LNCaP clone FGC (cell line): ENCODE measurements at regions not wholly inside any gene's neighbourhood (a gene's known extent, or its start where the extent isn't known, plus 50 kb on each side); places are given as distances from the start of the nearest gene placed in this dataset.
"Not testable (repeated sequence)": the region's sequence is repeated elsewhere in the genome, so short reads cannot be mapped to it uniquely, and the experiment has no call there.

Experiments used
- DNase-seq: peaks from one replicate; pipeline ENCODE4 v3.0.0-alpha.2; 2011; ENCODE audit warnings: low read depth
- H3K4me3 ChIP-seq: 2 replicates; pipeline ENCODE4 v1.5.1; 2011; ENCODE audit warnings: mild to moderate bottlenecking, low read depth, low read length, control low read depth
- CTCF ChIP-seq: IDR thresholded peaks from 2 replicates; pipeline ENCODE4 v1.5.1; 2012; ENCODE audit warnings: mild to moderate bottlenecking; ENCODE audit not compliant: control insufficient read depth, insufficient read depth; ENCODE audit errors: extremely low read depth

GRCh38 chr5:174798551-174798951 is 74.2 kb downstream of the MSX2 start:
- no peak for DNase-seq
- TF ChIP-seq CTCF, result no peak
- H3K4me3 ChIP-seq, result no peak overlapping the region

DNA sequence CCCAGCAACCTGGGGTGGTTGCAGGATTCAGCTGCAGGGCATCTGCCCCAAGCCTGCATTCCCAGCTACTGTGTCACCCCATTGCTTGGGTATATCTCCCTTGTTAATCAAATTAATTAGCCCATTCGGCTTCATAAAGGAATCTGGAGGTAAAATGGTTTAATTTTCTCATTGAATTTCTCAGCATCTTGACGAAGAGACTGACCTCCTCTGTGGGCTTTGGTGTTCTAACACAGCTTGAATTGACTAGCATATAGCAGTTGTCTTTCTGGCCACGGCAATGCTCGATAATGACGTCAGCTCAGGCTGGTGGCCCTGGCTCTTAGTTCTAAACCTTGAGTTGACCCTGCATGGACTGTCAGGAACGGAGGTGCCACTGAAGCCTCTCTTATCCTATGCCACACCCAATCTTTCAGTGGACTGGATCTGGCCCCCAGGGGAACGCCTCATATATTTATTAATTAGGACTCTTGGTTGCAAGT is 72.4 kb downstream of the MSX2 start:
- H3K4me3 ChIP-seq, result no peak overlapping the region
- DNase-seq, result no peak
- no peak for TF ChIP-seq CTCF

GRCh38 chr5:174794931-174795672 is 70.7 kb downstream of the MSX2 start:
- DNase-seq, result no peak
- TF ChIP-seq CTCF, result no peak
- H3K4me3 ChIP-seq, result no peak overlapping the region

- peak; percentile 92 for TF ChIP-seq CTCF
- no peak for DNase-seq
- H3K4me3 ChIP-seq, result no peak overlapping the region
Observed at GRCh38 chr5:174793684-174794328, 69.4 kb downstream of the MSX2 start.

- no peak for DNase-seq
- H3K4me3 ChIP-seq, result no peak overlapping the region
- TF ChIP-seq CTCF, result no peak
Observed at GRCh38 chr5:174793076-174793475, 68.7 kb downstream of the MSX2 start.

DNA sequence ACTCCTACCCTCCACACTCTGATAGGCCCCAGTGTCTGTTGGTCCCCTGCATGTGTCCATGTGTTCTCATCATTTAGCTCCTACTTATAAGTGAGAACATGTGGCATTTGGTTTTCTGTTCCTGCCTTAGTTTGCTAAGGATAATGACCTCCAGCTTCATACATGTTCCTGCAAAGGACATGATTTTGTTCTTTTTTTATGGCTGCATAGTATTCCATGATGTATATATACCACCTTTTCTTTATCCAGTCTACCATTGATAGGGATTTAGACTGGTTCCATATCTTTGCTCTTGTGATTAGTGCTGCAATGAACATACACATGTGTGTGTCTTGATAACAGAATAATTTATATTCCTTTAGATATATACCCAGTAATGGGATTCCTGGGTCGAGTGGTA is 67.9 kb downstream of the MSX2 start:
- not testable (repeated sequence) for DNase-seq, H3K4me3 ChIP-seq

DNA sequence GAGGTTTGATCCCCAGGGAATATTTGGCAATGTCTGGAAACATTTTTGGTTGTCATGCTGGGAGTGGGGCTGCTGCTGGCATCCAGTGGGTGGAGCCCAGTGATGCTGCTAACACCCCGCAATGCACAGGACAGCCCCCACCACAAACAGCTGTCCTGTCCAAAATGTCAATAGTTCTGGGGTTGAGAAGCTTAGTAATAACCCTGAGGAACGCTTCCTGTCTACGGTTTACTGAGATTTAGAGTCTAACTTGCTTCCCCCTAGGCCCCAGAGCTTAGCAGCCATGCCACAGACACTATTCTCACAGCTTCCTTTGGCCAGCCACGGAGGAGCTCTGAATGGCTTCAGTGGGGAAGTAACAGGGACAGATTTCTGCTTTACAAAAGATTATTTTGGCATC is 66.5 kb downstream of the MSX2 start:
- TF ChIP-seq CTCF, result no peak
- no peak for DNase-seq
- H3K4me3 ChIP-seq, result no peak overlapping the region
